Loucy (cell line): ENCODE measurements at regions not wholly inside any gene's neighbourhood (a gene's known extent, or its start where the extent isn't known, plus 50 kb on each side); places are given as distances from the start of the nearest gene placed in this dataset.

Experiments used
- H2AFZ ChIP-seq: fragments of 200-600 bp; sonication (generic); 2 replicates; pipeline ENCODE4 v1.6.0; 2016; ENCODE audit warnings: antibody characterized with exemption, mild to moderate bottlenecking, low read length, moderate library complexity
- H3F3A ChIP-seq: fragments of 200-600 bp; 2 replicates; pipeline ENCODE4 v1.6.0; 2016; ENCODE audit warnings: antibody characterized with exemption, low read depth, mild to moderate bottlenecking
- H3K27me3 ChIP-seq: fragments of 200-600 bp; sonication (generic); 2 replicates; pipeline ENCODE4 v1.6.1; 2014; ENCODE audit warnings: low read length, mild to moderate bottlenecking; ENCODE audit not compliant: insufficient read depth, poor library complexity, severe bottlenecking
- H3K36me3 ChIP-seq: fragments of 200-600 bp; sonication (generic); 2 replicates; pipeline ENCODE4 v1.6.1; 2016; ENCODE audit warnings: low read length; ENCODE audit not compliant: insufficient read depth
- H3K4me1 ChIP-seq: fragments of 200-600 bp; sonication (generic); 2 replicates; pipeline ENCODE4 v1.5.1; 2014; ENCODE audit warnings: low read length, mild to moderate bottlenecking; ENCODE audit not compliant: insufficient read depth, poor library complexity, severe bottlenecking
- H3K4me2 ChIP-seq: fragments of 200-600 bp; sonication (generic); 2 replicates; pipeline ENCODE4 v1.6.0; 2014; ENCODE audit warnings: antibody characterized with exemption, low read length, low read depth, mild to moderate bottlenecking; ENCODE audit not compliant: poor library complexity, severe bottlenecking
- H3K4me3 ChIP-seq: fragments of 200-600 bp; sonication (generic); 2 replicates; pipeline ENCODE4 v1.5.1; 2014; ENCODE audit warnings: low read length, mild to moderate bottlenecking, mixed read lengths; ENCODE audit not compliant: poor library complexity, severe bottlenecking
- H3K79me2 ChIP-seq: fragments of 200-600 bp; sonication (generic); 2 replicates; pipeline ENCODE4 v1.6.1; 2014; ENCODE audit warnings: low read length; ENCODE audit not compliant: insufficient read depth
- H3K9ac ChIP-seq: fragments of 200-600 bp; sonication (generic); 2 replicates; pipeline ENCODE4 v1.6.0; 2014; ENCODE audit warnings: mild to moderate bottlenecking, low read depth, low read length, moderate library complexity; ENCODE audit not compliant: poor library complexity, severe bottlenecking
- H3K9me2 ChIP-seq: fragments of 200-600 bp; sonication (generic); replicated peaks from 2 replicates; pipeline ENCODE4 v1.6.1; 2016; ENCODE audit warnings: low read depth, low read length, mixed read lengths
- H3K9me3 ChIP-seq: fragments of 200-600 bp; sonication (generic); 2 replicates; pipeline ENCODE4 v1.6.1; 2014; ENCODE audit warnings: mild to moderate bottlenecking, antibody characterized with exemption, low read length, low read depth; ENCODE audit not compliant: insufficient read depth
- H4K20me1 ChIP-seq: fragments of 200-600 bp; sonication (generic); 2 replicates; pipeline ENCODE4 v1.6.0; 2014; ENCODE audit warnings: antibody characterized with exemption, low read length, mild to moderate bottlenecking; ENCODE audit not compliant: insufficient read depth, poor library complexity, severe bottlenecking
- CTCF ChIP-seq: fragments of 200-600 bp; sonication (generic); conservative IDR thresholded peaks from 2 replicates; pipeline ENCODE4 v1.5.1; 2014; ENCODE audit warnings: mild to moderate bottlenecking, antibody characterized with exemption, low read length
- EZH2phosphoT487 ChIP-seq: fragments of 200-600 bp; IDR thresholded peaks from 2 replicates; pipeline ENCODE4 v1.6.1; 2018; ENCODE audit warnings: antibody characterized with exemption, mild to moderate bottlenecking, moderate library complexity, borderline replicate concordance

DNA sequence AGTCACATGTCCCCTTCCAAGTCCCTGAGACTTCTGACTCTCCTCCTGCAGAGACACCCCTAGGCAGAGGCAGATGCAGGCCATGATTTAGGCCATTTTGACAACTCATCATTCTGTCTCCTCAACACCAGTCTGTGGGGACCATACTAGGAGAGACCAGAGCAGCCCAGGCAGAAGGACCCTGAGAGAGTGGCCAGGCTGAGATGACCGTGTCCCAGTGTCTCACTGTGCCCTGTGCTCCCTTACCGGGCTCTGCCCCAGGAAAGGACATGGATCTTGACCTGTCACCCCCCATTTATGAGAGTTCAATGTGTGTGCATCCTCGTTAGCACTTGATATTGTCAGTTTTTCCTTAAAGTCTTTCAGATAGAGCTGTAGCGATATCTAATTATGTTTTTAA is 52.4 kb upstream of the IGLL5 start:
- Histone ChIP-seq H2AFZ (no peak overlapping the region), H3K9me3 (no peaks in the 10 kb centered on the region), H3K4me3 (no peak overlapping the region), H3K9ac (no peak overlapping the region), H3K4me2 (no peak overlapping the region), H3K27me3 (no peaks in the 10 kb centered on the region), H3K79me2 (no peaks in the 10 kb centered on the region), H3F3A (no peaks in the 10 kb centered on the region), H4K20me1 (no peaks in the 10 kb centered on the region), H3K4me1 (peaks cover 11% of the 10 kb centered on the region), H3K36me3 (no peaks in the 10 kb centered on the region), H3K9me2 (no peaks in the 10 kb centered on the region)
- TF ChIP-seq CTCF (no peak), EZH2phosphoT487 (no peak)

GRCh38 chr22:22835771-22836291 is 51.8 kb upstream of the IGLL5 start:
- Histone ChIP-seq H3K36me3 (no peaks in the 10 kb centered on the region), H2AFZ (no peak overlapping the region), H3K4me1 (peaks cover 11% of the 10 kb centered on the region), H3K27me3 (no peaks in the 10 kb centered on the region), H3K9ac (no peak overlapping the region), H4K20me1 (no peaks in the 10 kb centered on the region), H3K9me3 (no peaks in the 10 kb centered on the region), H3K9me2 (no peaks in the 10 kb centered on the region), H3K79me2 (no peaks in the 10 kb centered on the region), H3K4me2 (no peak overlapping the region), H3F3A (no peaks in the 10 kb centered on the region), H3K4me3 (no peak overlapping the region)
- TF ChIP-seq CTCF (no peak), EZH2phosphoT487 (no peak)

DNA sequence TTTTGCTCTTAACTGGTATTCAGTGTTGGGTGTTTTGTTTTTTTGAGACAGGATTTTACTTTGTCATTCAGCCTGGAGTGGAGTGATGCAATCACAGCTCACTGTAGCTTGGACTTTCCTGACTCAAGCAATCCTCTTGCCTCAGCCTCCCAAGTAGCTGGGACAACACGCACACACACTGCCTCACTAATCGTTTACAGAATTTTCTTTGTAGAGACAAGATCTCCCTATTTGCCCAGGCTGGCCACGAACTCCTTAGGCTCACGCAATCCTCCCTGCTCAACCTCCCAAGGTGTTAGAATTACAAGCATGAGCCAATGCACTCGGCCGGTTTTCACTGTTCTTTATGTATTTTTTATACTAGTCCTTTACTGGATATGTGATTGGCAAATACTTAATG is 51.0 kb upstream of the IGLL5 start:
- H3K36me3 ChIP-seq: no peaks in the 10 kb centered on the region
- H3K79me2 ChIP-seq: no peaks in the 10 kb centered on the region
- H3K4me3 ChIP-seq: no peak overlapping the region
- H3K4me1 ChIP-seq: peaks cover 11% of the 10 kb centered on the region
- H2AFZ ChIP-seq: no peak overlapping the region
- no peaks in the 10 kb centered on the region for H3F3A ChIP-seq
- H3K9me3 ChIP-seq: no peaks in the 10 kb centered on the region
- no peak for TF ChIP-seq EZH2phosphoT487
- TF ChIP-seq CTCF: no peak
- no peak overlapping the region for H3K4me2 ChIP-seq
- no peaks in the 10 kb centered on the region for H4K20me1 ChIP-seq
- no peaks in the 10 kb centered on the region for H3K9me2 ChIP-seq
- no peaks in the 10 kb centered on the region for H3K27me3 ChIP-seq
- H3K9ac ChIP-seq: no peak overlapping the region
